ENCODE measurements at regions not wholly inside any gene's neighbourhood (a gene's known extent, or its start where the extent isn't known, plus 50 kb on each side); places are given as distances from the start of the nearest gene placed in this dataset.

DNA sequence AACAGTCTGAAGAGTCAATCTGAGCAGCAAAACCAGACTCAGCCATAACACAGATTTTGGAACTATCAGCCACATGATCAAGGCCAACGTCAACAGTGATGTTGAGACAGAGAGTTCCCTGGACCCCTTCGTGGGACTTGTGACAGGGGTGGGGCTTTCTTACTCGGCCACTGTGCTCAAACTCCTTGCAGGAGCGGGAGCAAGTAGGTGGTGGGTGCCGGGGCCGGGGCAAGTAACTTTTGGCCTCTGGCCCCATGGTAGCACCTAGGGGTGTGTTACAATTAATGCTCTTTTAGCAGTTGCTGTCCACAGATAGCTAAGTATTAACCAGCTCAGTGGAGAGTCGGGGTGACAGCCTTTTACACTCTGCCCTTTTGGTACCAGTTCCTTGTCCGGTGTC lies 384.4 kb downstream of the NUAK1 start:
- DNase-seq: no peak

- DNase-seq: no peak
Observed at GRCh38 chr12:105756961-105757360, 381.8 kb downstream of the NUAK1 start.

GRCh38 chr12:105759149-105759548 lies 379.6 kb downstream of the NUAK1 start:
- no peak for DNase-seq

DNA sequence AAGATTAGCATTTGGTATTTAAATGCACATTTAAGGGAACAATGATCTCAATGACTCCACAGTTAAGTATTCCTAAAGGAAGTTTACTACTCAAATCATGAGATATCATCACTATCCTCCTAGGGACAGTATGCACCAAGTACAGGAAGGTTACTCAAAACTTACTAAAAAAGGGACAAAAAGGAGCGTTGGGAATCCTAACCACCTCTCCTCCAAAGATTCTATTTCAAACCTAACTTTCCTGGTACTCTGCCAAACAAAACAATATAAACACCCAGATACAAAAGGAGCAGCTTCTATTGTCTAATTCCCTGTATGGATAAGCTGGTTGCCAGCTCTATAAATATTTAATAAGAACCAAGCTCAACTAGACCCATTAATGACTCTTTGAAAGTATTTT lies 377.7 kb downstream of the NUAK1 start:
- DNase-seq: no peak

DNA sequence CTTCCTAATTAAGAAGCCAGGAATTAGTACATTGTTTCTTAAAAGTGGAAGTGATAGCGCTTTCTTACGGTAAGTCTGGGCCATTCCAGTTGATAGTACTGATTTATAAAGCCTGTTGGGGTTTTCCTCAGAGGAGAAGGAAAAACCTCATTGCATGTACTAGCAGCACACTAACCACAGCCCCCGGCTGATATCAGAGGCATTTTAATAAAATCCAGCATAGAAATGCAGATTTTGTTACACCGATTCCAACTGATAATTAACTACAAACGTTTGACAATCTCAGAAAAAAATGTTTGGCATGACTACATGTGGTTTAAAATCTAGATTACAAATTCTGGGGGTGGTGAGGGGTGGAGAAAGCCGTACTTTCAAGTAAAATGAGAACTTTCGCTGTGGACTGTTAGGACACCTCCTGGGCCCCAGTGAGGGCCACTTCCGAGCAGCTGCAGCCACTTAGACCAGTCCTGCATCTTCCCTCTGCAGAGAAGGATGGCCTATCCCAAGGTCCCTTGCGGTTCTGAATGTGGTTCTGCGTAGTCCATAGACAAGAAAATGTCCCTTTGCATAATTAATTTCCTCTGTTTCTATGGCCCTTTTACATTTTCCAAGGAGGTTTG lies 374.4 kb downstream of the NUAK1 start:
- DNase-seq: no peak

GRCh38 chr12:105765053-105766014 lies 373.4 kb downstream of the NUAK1 start:
- no peak for DNase-seq

DNA sequence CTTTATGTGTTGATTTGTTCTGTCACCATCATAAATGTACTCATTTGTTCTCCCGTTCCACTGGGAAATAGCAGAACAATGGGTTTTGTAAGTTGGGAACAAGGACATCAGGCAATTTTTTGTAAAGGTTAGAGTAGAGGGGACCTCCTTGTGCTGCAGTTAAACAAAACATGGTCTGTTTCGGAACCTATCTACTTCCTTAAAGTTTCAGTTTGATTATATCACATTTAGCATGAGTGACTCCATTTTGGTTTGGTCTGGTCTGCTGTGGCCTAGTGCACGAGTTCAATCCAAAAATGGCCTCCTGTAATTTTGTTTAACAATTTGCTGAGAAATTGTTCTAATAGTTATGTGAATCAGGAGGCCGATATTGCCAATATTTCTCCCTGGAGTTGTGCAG lies 372.7 kb downstream of the NUAK1 start:
- DNase-seq: no peak

- no peak for DNase-seq
Observed at GRCh38 chr12:105769486-105769885, 369.3 kb downstream of the NUAK1 start.

DNA sequence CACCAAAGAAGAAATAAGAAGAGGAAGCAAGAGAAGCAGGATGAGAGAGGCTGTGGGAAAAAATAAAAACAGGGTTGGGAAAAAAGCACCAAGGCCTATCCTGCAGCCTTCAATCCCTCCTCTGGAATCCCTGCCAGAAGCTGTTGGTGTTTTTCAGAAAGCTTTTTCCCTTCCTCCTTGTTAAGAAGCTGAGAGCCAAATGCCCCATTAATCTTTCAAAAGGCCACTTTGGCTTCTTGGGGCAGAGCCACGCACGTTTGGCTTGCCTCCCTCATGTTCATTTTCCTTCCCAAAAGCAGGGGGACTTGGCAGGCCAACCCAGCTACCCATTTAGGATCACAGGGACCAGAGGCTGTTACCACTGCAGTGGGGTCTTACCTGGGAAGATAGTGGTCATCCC lies 365.3 kb downstream of the NUAK1 start:
- DNase-seq: no peak

GRCh38 chr12:105774037-105774436 lies 364.7 kb downstream of the NUAK1 start:
- DNase-seq: no peak

DNA sequence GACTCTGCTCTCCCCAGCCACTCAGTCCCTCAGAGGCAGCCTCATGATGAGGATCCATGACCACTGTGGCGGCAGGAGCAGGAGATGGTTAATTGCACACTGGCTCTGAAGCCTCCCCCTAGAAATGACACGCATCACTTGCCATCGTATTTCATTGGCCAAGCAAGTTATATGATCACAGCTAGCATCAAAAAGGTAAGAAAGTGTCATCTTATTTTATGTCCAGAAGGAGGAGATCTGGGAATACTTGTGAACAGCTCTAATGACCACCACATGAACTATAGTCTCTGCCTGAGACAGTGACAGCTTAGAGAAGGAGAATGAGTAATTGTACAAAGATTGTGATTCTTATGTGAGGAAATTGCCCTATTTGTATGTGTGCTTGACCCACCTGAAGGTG lies 363.4 kb downstream of the NUAK1 start:
- peak; percentile 10 for DNase-seq

DNA sequence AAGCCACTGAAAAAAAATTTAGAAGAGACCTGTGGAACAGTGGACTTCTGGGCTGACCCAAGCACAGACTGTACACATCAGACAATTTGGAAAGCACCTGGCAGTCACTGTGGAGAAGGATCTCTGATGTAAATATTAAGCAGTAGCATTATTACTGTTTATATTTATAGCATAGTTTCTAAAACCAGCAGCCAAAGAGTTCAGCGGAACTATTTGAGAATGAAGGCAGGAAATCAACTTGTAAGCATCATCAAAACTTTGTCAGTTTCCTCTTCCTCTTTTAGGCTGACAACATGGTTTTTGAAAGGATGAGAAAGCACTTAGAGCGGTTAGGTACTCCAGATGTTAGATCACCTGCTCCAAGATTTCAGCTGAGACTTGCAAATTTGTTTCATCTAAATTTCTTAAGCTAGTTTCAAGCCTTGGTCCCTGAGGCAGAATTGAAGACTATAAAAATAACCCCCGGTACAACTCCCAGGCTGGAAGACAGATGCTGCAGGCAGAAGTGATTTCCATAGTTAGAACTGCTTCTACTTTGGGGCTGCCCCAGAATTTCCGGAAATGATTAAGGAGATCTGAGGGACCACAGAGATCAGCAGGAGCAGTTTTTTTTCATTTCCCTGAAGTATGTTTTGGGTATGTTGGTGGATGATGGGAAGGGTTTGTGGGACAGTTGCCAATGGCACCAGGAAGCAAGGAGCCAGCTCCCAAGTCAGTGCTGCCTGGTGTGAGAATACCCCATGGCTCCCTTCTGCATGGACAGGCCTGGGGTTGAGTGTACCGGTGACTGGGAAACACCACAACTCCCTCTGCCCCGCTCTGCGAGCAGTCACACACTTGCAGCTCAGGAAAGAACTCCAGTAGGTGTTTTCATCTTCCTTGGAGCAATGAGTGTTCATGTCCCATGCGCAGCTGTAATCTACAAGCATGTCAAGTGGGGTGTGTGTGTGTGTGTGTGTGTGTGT lies 354.5 kb downstream of the NUAK1 start:
- no peak for DNase-seq

DNA sequence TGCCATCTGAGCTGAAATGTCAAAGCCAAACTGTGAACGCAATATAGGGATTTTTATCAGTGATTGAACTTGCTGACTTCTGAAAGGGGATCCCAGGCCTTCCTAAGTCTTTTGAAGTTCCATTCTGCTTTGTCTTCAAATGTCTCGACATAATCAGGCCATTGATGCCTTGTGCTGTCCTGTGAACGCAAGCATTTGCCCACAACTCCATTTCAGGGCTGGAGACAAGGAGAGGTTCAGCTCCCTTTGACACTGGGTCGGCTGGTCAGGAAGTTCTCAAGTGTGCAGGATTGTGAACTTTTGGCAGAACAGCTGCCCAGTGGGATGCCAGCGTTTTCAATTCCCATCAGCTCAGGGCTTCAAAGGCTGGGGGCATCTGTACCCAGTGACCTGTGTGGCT lies 345.3 kb downstream of the NUAK1 start:
- no peak for DNase-seq

DNA sequence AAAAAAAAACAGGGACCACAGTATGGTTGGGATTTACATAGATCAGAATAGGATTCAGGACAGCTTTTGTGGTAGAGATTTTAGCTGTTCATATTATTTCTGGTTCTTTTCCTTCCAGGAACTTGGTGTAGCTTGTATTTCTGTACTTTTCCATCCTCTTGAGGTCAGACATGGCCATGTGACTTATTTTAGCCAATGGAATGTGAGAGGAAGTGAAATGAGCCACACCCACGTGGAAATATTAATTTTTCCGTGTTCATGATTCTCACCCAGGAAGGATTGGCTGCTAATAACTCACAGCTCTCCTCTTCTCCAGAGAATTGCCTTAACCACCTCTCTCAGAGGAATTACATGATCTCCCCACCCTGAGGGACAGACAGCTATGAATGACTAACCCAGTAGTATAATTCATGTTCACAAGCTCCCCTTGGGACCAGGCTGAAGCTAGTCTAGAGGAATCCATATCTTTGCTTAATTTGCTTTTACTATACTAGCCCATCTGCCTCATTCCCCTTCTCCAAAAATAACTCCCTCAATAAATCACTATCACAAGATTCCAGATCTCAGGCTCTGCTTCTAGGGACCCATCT lies 340.4 kb downstream of the NUAK1 start:
- DNase-seq: no peak

GRCh38 chr12:105799103-105799502 lies 339.7 kb downstream of the NUAK1 start:
- DNase-seq: no peak

GRCh38 chr12:105801351-105801750 lies 337.4 kb downstream of the NUAK1 start:
- no peak for DNase-seq

DNA sequence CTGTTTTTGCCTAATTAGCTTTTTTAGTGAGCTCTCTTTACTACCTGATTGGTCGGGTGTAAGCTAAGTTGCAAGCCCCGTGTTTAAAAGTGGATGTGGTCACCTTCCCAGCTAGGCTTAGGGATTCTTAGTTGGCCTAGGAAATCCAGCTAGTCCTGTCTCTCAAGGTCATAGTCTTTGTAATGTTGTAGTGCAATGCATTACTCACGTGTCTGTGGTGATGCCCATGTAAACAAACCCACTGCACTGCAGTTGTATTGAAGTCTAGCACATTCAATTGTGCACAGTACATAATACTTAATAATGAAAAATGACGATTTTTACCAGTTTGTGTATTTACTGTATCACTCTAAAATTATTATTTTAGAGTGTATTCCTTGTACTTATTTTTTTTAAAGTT lies 335.5 kb downstream of the NUAK1 start:
- no peak for DNase-seq

DNA sequence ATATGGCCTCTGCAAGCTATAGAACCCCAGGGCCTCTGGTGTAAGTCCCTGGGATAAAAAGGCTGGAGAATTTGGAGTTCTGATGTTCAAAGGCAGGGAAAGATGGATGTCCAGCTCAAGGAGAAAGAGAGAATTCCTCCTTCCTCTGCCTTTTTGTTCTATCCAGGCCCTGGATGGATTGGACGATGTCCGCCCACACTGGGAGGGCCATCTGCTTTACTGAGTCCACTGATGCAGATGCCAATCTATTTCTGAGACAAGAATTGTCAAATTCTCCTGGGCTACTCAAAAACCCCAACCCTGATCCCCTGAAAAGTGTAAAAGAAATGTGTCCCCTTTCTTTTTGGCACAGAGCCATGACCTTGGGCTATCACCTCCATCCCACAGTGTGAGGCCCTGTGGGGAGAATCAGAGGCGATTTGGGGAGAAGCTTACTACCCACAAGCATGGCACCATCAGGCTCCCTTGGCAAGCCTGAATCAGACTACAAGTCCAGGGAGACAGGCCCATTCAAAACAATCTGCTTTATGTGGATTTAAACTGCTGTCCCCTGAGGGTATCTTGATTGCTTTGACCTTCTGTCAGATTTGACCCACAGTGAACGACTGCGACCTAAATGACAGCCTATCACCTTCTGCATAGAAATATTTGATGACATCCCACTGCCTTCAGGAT lies 334.0 kb downstream of the NUAK1 start:
- DNase-seq: peak; percentile 39

GRCh38 chr12:105805730-105806399 lies 332.9 kb downstream of the NUAK1 start:
- no peak for DNase-seq

DNA sequence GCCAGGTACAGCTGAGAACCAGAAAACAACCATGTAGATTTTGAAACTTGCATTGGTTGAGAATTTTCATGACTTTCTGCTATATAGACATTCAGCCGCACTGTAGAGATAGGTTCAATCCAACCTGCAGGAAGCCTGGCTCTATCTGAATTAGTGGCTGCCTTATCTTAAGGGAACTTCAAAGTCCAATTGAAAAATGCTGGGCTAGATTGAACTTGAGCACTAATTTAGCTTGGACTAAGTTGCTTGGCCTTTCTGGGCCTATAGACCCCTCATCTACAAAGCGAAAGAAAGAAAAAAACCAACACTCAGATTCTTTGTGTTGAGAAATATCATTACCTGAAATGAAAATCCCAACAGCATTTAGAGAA lies 332.4 kb downstream of the NUAK1 start:
- DNase-seq: no peak

DNA sequence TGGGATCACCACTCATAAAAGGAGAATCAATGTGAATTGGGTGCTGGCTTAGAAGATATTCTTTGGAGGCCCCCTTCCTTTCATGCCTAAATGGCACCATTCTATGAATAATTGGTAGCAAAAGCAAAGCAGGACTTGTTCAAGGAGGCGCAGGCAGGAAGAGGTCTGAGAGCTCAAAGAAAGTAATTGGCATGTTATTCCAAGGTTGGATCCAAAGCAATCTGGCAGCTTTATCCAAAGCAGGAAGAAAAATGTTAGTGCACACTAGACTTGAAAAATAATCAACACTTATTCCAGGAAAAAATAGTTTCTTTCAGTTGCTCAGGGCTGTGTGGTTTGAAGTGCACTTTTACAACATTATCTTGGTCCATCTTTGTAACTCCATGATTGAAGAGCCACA lies 326.4 kb downstream of the NUAK1 start:
- no peak for DNase-seq

GRCh38 chr12:105813201-105813600 lies 325.6 kb downstream of the NUAK1 start:
- peak; percentile 27 for DNase-seq

All from eye (tissue), 1 donor.